ENCODE measurements at regions not wholly inside any gene's neighbourhood (a gene's known extent, or its start where the extent isn't known, plus 50 kb on each side); places are given as distances from the start of the nearest gene placed in this dataset.

- DNase-seq: no peak
Measured at GRCh38 chr3:146895026-146895749, 290.0 kb upstream of the PLSCR5 start.

- no peak for DNase-seq
Measured at GRCh38 chr3:146894406-146894805, 289.3 kb upstream of the PLSCR5 start.

GRCh38 chr3:146892041-146892440 lies 286.9 kb upstream of the PLSCR5 start:
- DNase-seq: no peak

- no peak for DNase-seq
Measured at GRCh38 chr3:146889626-146890025, 284.5 kb upstream of the PLSCR5 start.

GRCh38 chr3:146888176-146888575 lies 283.0 kb upstream of the PLSCR5 start:
- DNase-seq: no peak

- DNase-seq: no peak
Measured at GRCh38 chr3:146884721-146885120, 279.6 kb upstream of the PLSCR5 start.

GRCh38 chr3:146884296-146884695 lies 279.1 kb upstream of the PLSCR5 start:
- DNase-seq: no peak

GRCh38 chr3:146883288-146883687 lies 278.1 kb upstream of the PLSCR5 start:
- DNase-seq: peak; percentile 57

- no peak for DNase-seq
Measured at GRCh38 chr3:146881966-146882760, 277.0 kb upstream of the PLSCR5 start.

- no peak for DNase-seq
Measured at GRCh38 chr3:146881356-146881755, 276.2 kb upstream of the PLSCR5 start.

GRCh38 chr3:146873748-146874147 lies 268.6 kb upstream of the PLSCR5 start:
- DNase-seq: no peak

GRCh38 chr3:146865175-146865755 lies 260.1 kb upstream of the PLSCR5 start:
- DNase-seq: no peak

GRCh38 chr3:146861262-146861661 lies 256.1 kb upstream of the PLSCR5 start:
- no peak for DNase-seq

- DNase-seq: peak; percentile 50
Measured at GRCh38 chr3:146854523-146854922, 249.4 kb upstream of the PLSCR5 start.

GRCh38 chr3:146851665-146852064 lies 246.5 kb upstream of the PLSCR5 start:
- DNase-seq: no peak

GRCh38 chr3:146845361-146845760 lies 240.2 kb upstream of the PLSCR5 start:
- DNase-seq: no peak

- no peak for DNase-seq
Measured at GRCh38 chr3:146843476-146843875, 238.3 kb upstream of the PLSCR5 start.

- DNase-seq: no peak
Measured at GRCh38 chr3:146839727-146840375, 234.7 kb upstream of the PLSCR5 start.

- DNase-seq: no peak
Measured at GRCh38 chr3:146838221-146838620, 233.1 kb upstream of the PLSCR5 start.

GRCh38 chr3:146834917-146835316 lies 229.8 kb upstream of the PLSCR5 start:
- no peak for DNase-seq

GRCh38 chr3:146832857-146833458 lies 227.8 kb upstream of the PLSCR5 start:
- DNase-seq: no peak

- no peak for DNase-seq
Measured at GRCh38 chr3:146831659-146832058, 226.5 kb upstream of the PLSCR5 start.

GRCh38 chr3:146830231-146830630 lies 225.1 kb upstream of the PLSCR5 start:
- no peak for DNase-seq

Measured in islet precursor cell (in vitro differentiated cells).